DOHH2 (cell line): ENCODE measurements at regions not wholly inside any gene's neighbourhood (a gene's known extent, or its start where the extent isn't known, plus 50 kb on each side); places are given as distances from the start of the nearest gene placed in this dataset.

Experiments used
- H3F3A ChIP-seq: fragments of 200-600 bp; sonication (generic), shearing (Covaris generic); 2 replicates; pipeline ENCODE4 v1.6.0; 2016; ENCODE audit warnings: antibody characterized with exemption, mild to moderate bottlenecking; ENCODE audit not compliant: control insufficient read depth, insufficient read depth
- H3K27ac ChIP-seq: fragments of 200-600 bp; sonication (generic); 2 replicates; pipeline ENCODE4 v1.5.1; 2014; ENCODE audit warnings: low read depth, mild to moderate bottlenecking, low read length, moderate library complexity
- H3K27me3 ChIP-seq: fragments of 200-600 bp; sonication (generic); 2 replicates; pipeline ENCODE4 v1.6.1; 2014; ENCODE audit warnings: mild to moderate bottlenecking, low read length, mixed read lengths; ENCODE audit not compliant: control insufficient read depth
- H3K36me3 ChIP-seq: fragments of 200-600 bp; sonication (generic); 2 replicates; pipeline ENCODE4 v1.6.1; 2014; ENCODE audit warnings: mild to moderate bottlenecking, low read length, moderate library complexity, mixed read lengths; ENCODE audit not compliant: control insufficient read depth
- H3K4me1 ChIP-seq: fragments of 200-600 bp; sonication (generic); 2 replicates; pipeline ENCODE4 v1.6.1; 2014; ENCODE audit warnings: mild to moderate bottlenecking, low read length, mixed read lengths; ENCODE audit not compliant: control insufficient read depth
- H3K4me2 ChIP-seq: fragments of 200-600 bp; sonication (generic); 2 replicates; pipeline ENCODE4 v1.6.0; 2014; ENCODE audit warnings: mild to moderate bottlenecking, low read length, moderate library complexity
- H3K4me3 ChIP-seq: fragments of 200-600 bp; sonication (generic); 2 replicates; pipeline ENCODE4 v1.5.1; 2014; ENCODE audit warnings: mild to moderate bottlenecking, low read length, mixed read lengths
- H3K79me2 ChIP-seq: fragments of 200-600 bp; sonication (generic); 2 replicates; pipeline ENCODE4 v1.6.1; 2014; ENCODE audit warnings: mild to moderate bottlenecking, low read length, mixed read lengths; ENCODE audit not compliant: control insufficient read depth
- H3K9me2 ChIP-seq: fragments of 200-600 bp; sonication (generic); replicated peaks from 2 replicates; pipeline ENCODE4 v1.6.1; 2014; ENCODE audit warnings: mild to moderate bottlenecking, low read length, mixed read lengths; ENCODE audit not compliant: control insufficient read depth
- H3K9me3 ChIP-seq: fragments of 200-600 bp; sonication (generic); 2 replicates; pipeline ENCODE4 v1.6.1; 2014; ENCODE audit warnings: antibody characterized with exemption, low read length, mixed read lengths; ENCODE audit not compliant: control insufficient read depth, insufficient read depth
- H4K20me1 ChIP-seq: fragments of 200-600 bp; sonication (generic); 2 replicates; pipeline ENCODE4 v1.6.0; 2014; ENCODE audit warnings: low read depth, mild to moderate bottlenecking, antibody characterized with exemption, low read length, moderate library complexity; ENCODE audit not compliant: control insufficient read depth, insufficient read depth
- EZH2phosphoT487 ChIP-seq: fragments of 200-600 bp; sonication (generic); IDR thresholded peaks from 2 replicates; pipeline ENCODE4 v1.6.1; 2017; ENCODE audit warnings: borderline replicate concordance, mild to moderate bottlenecking, antibody characterized with exemption, low read length, moderate library complexity, mixed read lengths
- TF ChIP-seq, protein P1 (sequence below): fragments of 200-600 bp; sonication (generic); IDR thresholded peaks from one replicate; pipeline ENCODE4 v1.5.1; 2014; ENCODE audit warnings: antibody characterized with exemption, mild to moderate bottlenecking, low read depth, low read length; ENCODE audit not compliant: poor library complexity, severe bottlenecking

GRCh38 chr4:32216502-32216901, 1496.3 kb downstream of the PCDH7 start:
- no peaks in the 10 kb centered on the region; the same call in 1 of the 2 replicates for H3K9me3 ChIP-seq
- no peaks in the 10 kb centered on the region for H3F3A ChIP-seq
- no peak overlapping the region for H3K27ac ChIP-seq
- H3K4me3 ChIP-seq, result no peak overlapping the region
- H3K9me2 ChIP-seq, result no peaks in the 10 kb centered on the region
- H3K36me3 ChIP-seq, result no peaks in the 10 kb centered on the region
- no peaks in the 10 kb centered on the region for H3K79me2 ChIP-seq
- H3K4me1 ChIP-seq, result no peaks in the 10 kb centered on the region
- TF ChIP-seq, protein P1, sequence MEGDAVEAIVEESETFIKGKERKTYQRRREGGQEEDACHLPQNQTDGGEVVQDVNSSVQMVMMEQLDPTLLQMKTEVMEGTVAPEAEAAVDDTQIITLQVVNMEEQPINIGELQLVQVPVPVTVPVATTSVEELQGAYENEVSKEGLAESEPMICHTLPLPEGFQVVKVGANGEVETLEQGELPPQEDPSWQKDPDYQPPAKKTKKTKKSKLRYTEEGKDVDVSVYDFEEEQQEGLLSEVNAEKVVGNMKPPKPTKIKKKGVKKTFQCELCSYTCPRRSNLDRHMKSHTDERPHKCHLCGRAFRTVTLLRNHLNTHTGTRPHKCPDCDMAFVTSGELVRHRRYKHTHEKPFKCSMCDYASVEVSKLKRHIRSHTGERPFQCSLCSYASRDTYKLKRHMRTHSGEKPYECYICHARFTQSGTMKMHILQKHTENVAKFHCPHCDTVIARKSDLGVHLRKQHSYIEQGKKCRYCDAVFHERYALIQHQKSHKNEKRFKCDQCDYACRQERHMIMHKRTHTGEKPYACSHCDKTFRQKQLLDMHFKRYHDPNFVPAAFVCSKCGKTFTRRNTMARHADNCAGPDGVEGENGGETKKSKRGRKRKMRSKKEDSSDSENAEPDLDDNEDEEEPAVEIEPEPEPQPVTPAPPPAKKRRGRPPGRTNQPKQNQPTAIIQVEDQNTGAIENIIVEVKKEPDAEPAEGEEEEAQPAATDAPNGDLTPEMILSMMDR, result no peak
- no peak for TF ChIP-seq EZH2phosphoT487
- H3K4me2 ChIP-seq, result no peak overlapping the region
- H4K20me1 ChIP-seq, result no peaks in the 10 kb centered on the region
- no peaks in the 10 kb centered on the region for H3K27me3 ChIP-seq

GRCh38 chr4:32219306-32220075, 1499.3 kb downstream of the PCDH7 start:
- Histone ChIP-seq H3K9me3 (no peaks in the 10 kb centered on the region; the same call in 1 of the 2 replicates), H3K4me3 (no peak overlapping the region), H3K27me3 (no peaks in the 10 kb centered on the region), H3K79me2 (no peaks in the 10 kb centered on the region), H3K9me2 (no peaks in the 10 kb centered on the region), H3F3A (no peaks in the 10 kb centered on the region), H3K4me1 (no peaks in the 10 kb centered on the region), H3K36me3 (no peaks in the 10 kb centered on the region), H3K27ac (no peak overlapping the region), H4K20me1 (no peaks in the 10 kb centered on the region), H3K4me2 (no peak overlapping the region)
- TF ChIP-seq, protein P1, result no peak
- TF ChIP-seq EZH2phosphoT487, result no peak

DNA sequence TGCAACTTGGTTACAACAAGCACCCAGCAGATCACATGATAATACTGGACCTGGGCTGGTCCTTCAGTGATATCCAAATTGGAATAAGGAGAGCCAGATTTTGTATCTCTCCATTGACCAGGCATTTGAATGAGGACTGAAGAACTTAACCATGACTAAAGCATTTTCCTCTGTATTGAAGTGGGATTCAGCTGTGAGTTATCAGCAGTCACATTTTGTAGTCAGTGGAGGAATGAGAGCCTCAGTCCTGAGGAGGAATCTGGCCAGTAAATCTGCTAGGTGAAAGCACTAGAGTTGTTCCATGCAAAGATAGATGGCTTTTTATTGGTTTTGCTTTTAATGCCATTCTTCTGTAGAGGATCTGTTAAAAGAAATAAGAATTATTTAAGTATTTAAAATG, 1506.0 kb downstream of the PCDH7 start:
- H3K36me3 ChIP-seq, result no peaks in the 10 kb centered on the region

More for the DNA sequence above, 1506.0 kb downstream of the PCDH7 start:
- H3K27me3 ChIP-seq, result no peaks in the 10 kb centered on the region
- H3K79me2 ChIP-seq, result no peaks in the 10 kb centered on the region
- H3K4me1 ChIP-seq, result no peaks in the 10 kb centered on the region
- H3F3A ChIP-seq, result no peaks in the 10 kb centered on the region
- no peaks in the 10 kb centered on the region for H3K9me2 ChIP-seq
- H4K20me1 ChIP-seq, result no peaks in the 10 kb centered on the region
- H3K27ac ChIP-seq, result no peak overlapping the region
- no peaks in the 10 kb centered on the region for H3K9me3 ChIP-seq
- TF ChIP-seq, protein P1, result no peak
- TF ChIP-seq EZH2phosphoT487, result no peak
- no peak overlapping the region for H3K4me3 ChIP-seq
- H3K4me2 ChIP-seq, result no peak overlapping the region
